NCI-H2196 treated with DMSO at 0.1 percent for 48 hours (cell line): ENCODE measurements at regions not wholly inside any gene's neighbourhood (a gene's known extent, or its start where the extent isn't known, plus 50 kb on each side); places are given as distances from the start of the nearest gene placed in this dataset.

Experiments used
- DNase-seq: peaks from one replicate; lab custom pipeline; 2025; ENCODE audit not compliant: unreplicated experiment; lab: John Stamatoyannopoulos, UW

DNA sequence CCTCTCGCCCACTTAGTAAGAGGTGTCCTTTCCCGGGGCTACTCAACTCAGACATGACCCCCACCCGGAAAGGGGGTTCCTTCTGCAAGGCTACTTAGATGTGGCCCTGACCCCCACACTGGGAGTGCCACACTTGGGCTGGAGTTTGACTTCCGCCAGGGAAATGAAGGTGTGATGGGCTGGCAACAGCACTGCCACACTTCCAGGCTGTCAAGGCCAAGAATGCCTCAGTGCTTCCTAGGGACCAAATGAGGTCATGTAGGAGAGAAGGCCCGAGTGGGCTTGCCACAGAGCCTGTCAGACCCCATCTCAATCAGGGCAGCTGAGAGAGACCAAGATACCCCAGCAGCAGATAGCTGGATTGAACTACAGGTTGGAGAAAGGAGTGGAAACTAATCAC is 55.5 kb downstream of the DRD1 start:
- DNase-seq, result no peak

DNA sequence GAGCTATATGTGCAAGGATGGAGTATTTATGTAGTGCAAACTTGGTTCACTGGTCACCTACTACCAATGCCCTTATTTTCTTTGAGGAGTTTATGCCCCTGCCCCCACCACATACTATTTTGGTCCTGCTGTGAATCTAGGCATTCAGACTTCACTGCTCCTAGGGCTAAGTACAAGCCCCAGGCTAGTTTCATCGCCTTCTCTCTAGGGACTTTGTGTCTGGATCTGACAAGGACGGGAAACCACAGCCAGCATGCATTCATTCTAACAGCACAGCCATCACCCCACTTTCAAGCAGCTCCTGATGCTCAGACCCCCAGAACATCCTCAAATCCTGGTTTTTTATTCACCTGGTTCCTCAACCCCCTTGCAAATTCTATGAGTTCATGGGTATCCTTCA is 56.8 kb downstream of the DRD1 start:
- DNase-seq, result no peak

DNA sequence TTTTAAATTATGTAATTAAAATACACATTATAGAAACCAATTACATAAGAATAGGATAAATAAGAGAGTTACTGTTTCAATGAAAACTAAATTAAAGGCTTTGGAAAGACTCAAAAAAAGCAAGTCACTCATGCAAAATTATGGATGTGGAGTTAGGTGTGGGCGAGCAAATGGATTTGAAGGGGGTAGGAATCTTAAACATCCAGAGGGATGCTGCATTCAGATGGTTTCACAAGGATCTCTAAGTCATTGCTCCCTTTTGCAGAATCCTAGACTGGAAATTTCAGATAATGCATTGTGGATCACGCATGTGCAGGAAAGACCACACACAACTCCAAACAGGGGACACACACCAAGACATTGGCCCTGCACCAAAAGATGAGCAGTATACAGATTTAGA is 57.5 kb downstream of the DRD1 start:
- DNase-seq, result no peak

DNA sequence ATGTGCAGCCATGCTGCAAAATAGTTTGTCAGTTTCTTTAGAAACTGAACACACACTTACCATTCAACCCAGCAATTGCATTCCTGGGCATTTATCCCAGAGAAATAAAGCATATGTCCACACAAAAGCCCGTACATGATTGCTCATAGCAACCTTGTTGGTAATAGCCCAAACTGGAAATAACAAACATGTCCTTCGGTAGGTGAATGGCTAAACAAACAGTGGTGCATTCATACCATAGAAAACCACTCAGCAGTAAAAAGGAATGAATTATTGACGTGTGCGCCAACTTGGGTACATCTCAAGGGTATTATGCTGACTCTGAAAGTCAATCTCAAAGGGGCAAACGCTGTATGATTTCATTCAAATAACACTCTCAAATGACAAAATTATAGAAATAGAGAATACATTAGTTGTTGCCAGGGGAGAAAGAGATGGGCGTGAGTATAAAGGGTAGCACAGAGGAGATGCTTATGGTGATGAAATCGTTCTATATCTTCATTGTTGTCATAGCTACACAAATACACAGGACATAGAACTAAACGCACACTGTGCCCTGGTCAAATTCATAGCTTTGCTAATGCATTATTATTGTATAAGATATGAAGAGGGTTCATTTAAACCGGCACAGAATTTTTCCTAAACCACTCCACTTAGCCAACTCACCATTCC is 58.2 kb downstream of the DRD1 start:
- DNase-seq, result peak; percentile 77

DNA sequence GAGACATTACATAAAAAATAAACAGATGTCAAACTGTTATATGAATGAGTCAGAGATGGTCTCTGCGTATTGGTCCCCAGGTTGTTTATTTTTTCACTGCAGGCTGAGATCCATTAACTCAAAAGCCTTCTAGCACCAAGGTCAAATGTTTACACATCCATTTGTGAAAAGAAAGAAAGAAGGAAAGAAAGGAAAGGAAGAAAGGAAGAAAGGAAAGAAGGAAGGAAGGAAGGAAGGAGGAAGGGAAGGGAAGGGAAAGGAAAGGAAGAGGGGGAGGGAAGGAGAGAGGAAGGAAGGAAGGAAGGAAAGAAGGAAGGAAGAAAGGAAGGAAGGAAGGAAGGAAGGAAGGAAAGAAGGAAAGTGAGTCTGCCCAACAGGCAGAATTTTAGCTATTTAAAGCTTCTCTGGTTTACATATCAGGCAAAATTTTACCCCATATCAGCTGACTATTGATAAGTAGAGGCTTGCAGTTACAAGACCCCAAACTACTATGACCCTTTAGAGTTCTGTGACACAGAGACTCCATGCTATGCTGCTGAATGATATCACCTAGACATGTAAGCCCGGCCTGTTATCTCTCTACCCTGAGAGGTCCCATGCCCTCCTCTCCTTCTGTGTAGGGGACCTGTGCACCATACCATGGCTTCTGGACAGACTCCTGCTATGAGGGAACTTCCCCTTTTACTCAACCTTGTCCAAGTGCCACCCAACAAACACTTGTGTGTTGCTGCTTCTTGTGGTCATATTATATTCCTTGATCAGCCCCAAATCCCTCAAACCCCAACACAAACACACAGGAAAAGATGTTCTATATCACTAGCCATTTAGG is 59.0 kb downstream of the DRD1 start:
- DNase-seq, result no peak

DNA sequence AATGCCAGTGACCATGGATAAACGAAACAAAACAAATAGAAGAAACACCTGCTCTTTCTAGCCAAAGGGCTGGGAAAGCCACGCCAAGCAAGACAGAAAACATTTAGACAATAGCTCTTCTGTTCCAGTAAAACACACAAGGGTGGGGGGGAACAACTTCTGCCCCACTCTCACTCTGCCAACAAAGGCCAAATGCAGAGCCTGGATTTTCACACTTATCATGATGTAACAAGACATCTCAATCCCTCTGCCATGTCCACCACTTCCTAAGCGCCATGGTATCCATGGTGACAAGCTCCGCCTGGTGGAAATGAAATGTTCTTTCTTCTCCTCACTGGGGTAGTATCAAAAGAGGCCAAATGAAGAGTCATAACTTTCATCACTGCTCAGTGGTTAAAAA is 60.6 kb downstream of the DRD1 start:
- DNase-seq, result peak; percentile 73

DNA sequence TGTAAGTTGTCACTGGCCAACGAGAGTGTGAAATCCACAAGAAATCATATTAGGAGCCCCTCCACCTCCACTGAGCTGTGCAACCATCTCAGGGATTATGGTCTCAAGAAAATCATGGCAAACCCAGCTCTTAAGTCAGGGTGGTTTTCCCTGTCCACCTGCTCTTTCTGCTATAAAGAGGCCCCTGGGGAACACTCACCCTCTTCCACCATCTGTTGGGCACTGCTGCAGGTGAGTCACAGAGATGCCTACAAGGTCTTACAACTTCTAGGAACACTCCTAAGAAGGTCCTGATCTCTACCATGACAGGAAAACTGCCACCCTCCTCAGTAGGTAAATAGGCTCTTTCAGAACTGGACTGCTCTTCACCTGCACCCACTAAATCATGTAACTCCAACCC is 61.8 kb downstream of the DRD1 start:
- DNase-seq, result no peak

DNA sequence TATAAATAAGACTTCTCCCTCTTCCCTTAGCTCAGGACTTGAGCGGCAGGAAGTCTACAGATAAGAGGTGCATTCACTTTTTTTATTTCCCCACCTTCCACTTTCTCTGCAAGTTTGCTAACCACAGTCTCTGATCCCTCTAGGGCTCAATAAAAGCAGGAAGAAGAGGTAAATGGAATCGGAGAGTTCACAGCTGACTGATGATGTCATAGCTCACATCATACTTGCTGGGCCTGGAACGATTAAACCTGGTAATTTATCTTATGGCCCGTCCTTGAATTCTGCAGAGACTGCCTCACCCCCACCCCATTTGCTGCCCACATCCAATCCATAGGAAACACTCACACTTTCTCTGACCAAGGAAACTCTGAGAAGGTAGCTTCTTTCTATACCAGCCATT is 62.9 kb downstream of the DRD1 start:
- no peak for DNase-seq

DNA sequence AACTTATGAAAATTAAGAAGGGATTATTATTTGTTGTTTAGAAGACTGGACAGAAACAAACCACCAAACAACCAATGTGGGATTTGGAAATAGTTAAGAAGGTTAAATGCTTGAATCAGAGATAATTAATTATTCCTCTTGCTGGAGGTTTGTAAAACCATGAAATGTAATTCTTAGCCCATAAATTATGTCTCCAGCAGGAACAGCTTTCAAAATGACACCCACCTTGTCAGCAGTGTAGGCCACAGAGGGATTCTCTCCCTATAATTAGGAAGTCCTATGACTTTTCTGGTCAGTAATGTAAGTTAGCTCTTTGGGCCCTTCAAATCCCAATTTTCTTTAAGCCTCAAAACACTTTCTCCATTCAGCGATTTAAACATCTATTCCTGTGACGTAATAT is 63.3 kb downstream of the DRD1 start:
- DNase-seq, result no peak

DNA sequence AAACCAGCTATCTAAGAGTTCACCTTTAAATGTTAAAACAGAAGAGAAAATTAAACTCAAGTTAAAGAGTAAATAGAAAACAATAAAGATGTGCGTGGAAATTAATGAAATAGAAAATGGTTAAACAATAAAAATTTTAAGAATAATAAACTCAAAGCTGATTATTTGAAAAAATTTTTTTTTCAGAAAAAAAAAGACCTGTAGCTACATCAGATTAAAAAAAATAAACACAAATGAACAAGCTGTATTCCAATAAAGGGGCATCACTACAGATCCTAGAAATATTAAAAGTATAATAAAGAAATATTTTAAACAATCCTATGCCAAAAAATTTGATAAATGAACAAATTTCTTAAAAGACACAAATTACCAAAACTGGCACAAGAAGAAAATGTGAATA is 64.1 kb downstream of the DRD1 start:
- DNase-seq, result no peak

DNA sequence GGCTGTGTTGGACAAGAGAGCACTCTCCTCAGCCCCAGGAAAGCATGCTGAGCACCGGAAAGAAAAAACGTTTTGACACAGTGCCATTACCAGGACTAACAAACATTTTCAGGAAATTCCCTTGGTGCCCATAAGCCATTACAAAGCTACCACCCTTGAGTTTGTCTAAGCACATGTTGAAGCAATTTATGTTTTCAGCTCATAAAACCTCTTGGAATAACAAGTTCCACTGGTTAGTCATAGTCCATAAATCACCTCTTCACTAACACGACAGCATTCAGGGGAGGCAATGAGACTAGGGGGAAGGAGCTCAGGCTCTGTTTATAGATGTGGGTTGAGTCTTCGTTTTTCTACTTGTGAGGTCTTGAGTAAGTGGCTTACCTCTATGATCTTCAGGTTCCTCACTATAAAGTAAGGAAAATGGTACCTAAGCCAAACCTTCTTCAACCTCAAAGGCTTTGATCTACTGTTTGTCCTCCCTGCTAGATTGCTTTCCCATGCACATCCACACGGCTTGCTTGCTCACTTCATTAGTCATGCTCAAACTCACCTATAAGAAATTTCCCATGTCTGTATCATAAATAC is 65.4 kb downstream of the DRD1 start:
- no peak for DNase-seq

DNA sequence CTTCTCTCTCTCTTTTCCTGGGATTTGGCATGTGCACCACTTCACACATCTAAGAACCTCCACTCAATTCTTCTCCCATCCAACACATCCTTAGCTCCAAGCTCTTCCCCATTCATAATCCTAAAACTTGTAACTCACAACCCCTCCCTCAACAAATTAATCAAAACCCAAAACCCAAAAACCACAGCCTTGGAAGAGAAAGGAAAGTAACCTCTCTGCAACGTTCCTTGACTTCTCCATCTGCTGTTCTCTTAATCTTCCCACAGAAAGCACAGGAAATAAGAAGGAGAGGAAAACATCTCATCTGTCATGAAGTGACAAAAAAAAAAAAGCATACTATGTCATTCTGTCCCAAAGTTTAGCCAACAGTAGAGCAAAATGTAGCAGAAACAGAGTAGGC is 66.2 kb downstream of the DRD1 start:
- DNase-seq, result no peak

DNA sequence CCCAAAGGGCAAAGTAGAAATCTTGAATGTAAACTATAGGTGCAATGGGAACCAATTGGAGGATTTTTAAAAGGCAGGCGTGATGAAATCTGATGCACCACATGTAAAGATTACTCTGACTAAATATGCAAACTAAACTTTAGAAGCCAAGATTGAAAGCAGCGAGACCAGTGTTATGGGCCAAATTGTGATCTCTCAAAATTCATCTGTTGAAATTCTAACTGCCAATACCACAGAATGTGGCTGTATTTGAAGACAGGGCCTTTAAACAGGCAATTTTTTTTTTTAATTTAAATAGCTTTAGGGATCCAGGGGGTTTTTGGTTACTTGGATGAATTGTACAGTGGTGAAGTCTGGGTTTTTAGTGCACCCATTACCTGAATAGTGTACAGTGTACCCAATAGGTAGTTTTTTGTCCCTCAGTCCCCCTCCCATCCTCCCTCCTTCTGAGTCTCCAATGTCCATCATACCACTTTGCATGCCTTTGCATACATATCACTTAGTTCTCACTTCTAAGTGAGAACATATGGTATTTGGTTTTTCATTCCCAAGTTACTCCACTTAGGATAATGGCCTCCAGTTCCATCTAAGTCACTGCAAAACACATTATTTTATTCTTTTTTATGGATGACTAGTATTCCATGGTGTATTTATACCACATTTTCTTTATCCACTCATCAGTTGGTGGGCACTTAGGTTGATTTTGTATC is 69.7 kb downstream of the DRD1 start:
- no peak for DNase-seq

DNA sequence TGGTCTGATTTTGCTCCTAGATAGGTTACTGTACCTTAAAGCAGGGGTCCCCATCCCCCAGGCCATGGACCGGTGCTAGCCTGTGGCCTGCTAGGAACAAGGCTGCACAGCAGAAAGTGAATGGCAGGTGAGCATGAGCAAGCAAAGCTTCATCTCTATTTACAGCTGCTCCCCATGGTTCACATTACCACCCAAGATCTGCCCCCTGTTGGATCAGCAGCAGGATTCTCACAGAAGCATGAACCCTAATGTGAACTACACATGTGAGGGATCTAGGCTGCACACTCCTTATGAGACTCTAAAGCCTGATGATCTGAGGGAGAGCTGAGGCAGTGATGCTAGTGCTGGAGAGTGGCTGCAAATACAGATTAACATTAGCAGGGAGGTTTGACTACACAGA is 78.1 kb downstream of the DRD1 start:
- DNase-seq, result no peak

DNA sequence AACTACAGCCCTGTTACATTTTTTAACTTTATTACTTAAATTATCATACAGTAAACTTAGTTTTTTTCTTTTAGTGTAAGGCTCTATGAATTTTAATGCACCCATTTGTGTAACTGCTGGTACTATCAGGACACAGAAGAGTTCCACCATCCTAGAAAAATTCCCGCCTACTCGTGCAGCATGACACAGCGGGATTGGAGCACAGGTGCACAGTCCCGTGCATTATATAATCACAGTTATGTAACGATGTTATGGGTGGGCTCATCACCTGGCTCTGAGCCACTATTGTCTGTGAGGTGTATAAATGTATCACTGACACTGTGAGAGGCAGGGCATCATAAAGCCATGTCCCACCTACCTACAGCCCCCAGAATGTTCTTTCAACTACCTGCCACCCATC is 80.7 kb downstream of the DRD1 start:
- no peak for DNase-seq

DNA sequence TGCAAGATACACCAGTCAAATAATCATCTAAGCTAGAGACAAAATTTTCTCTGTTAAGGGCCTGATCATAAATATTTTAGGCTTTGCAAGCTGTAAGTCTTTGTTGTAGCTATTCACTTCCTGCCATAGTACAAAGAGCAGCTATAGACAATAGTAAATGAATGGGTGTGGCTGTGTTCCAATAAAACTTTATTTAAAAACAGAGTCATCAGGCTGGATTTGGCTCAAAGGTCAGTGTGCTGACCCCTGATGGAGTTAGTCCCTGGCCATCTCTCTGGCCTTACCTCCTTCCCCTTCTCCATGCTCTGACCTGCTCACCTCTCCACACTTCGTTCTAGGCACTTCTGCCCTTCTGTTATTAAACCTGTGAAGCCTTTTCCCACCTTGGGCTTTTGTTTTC is 86.0 kb downstream of the DRD1 start:
- DNase-seq, result no peak

DNA sequence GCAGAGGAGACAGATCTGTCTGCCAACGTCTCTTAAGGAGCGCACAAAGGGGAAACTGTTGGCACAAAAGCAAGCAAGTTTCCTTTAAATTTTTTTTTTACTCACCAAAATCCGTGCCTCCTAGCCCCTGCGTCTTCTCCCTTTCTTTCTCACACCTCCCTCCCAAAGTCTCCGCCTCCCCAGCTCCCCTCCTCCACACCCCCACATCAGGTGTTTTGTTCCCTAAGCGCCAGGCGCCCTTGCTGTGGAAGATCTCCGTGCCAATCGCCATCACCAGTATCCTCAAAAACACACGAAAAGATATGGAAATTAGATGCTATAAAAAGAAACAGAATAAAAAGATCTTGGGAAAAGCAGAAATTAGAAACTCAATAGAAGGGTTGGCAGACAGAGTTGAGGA is 87.6 kb downstream of the DRD1 start:
- DNase-seq, result no peak

DNA sequence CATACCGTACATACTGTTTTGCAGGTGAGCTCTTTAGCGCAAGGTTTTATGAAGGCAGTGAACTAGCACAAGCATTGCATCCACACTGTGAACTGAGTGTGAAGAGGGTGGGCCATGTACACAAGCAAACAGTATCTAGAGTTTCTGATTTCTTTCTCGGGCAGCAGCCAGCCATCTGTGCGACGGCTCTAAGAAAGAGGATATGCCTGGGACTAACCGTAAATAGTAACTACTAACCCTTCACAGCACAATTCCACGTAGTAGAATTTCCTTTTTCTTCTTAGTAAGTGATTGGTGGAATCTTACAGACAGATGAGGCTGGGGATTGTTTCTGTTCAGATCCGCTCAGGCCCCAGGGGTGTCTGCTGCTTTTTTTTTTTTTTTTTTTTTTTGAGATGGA is 89.0 kb downstream of the DRD1 start:
- no peak for DNase-seq

DNA sequence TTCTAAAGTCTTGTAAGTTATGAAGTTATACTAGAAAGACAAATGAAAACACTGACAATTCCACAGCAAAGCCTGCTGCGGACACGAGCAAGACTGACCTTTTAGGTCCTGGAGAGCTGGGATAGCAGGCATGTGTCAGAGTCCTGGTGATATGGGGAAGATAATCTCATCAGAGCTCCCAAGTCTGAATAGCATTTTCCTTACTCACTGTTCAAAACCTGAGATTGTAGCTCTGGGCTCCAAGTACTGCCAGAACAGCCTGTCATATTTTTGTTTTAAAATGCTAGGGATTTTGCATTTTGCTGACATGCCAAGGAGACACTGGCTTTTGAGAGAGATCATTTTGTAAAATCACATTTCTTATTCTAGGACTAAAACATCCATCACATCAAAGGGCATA is 90.1 kb downstream of the DRD1 start:
- no peak for DNase-seq

DNA sequence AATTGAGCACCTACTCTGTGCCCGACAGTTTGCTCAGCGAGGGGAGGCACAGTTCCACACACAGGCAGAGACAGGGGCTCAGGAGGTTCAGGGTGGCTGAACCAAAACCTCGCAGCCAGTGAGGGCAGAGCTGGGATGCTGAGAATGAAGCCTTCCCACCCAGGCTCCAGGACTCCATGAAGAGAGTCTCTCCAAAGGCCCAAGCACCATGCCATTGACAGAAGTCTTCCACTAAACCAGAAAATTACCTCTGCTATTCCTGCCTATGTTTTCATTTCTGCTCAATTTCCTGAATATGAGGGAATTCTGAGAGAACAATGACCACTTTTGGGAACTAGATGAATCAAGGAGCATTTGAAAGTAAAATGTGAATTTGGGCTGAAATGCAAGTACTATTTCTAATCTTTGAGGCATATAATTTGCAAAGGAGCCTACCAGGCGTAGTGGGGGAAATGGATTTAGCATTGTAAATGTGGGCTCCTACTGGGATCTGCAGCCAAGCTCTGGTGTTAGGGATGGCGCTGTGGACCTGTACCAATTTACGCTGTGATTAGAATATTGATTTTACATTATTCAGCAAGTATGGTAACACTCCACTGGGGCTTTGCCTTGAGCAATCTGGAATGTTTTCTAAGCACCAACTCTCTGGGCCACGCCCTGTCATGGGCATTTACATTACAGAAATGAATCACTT is 91.9 kb downstream of the DRD1 start:
- no peak for DNase-seq

DNA sequence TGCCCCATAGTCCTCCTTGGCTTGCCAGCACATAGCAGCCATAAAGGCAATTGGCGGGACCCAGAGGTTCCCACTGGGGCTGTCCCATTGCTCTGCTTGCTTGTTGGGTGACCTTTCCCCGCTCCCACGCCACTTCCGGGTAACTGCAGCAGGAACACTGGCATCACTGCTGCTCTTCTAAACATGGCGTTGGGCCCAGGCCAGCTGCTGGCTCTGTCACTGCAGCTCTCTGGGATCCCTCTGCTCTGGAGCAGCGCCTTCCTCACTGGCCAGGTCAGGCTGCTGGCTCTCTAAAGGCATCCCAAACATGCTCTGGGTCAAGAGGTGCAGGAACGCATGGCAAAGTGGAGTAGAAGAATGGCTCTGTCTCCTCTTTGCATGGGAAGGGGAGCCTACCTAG is 92.9 kb downstream of the DRD1 start:
- no peak for DNase-seq
